Mucosa of gallbladder (tissue), 1 donor: ENCODE measurements at regions not wholly inside any gene's neighbourhood (a gene's known extent, or its start where the extent isn't known, plus 50 kb on each side); places are given as distances from the start of the nearest gene placed in this dataset.

Source experiments
- DNase-seq: peaks from one replicate; pipeline ENCODE4 v3.0.0-alpha.2; 2020; ENCODE audit warnings: low spot score
- donor health status: DM: no; HTN: no; CAD: no.

DNA sequence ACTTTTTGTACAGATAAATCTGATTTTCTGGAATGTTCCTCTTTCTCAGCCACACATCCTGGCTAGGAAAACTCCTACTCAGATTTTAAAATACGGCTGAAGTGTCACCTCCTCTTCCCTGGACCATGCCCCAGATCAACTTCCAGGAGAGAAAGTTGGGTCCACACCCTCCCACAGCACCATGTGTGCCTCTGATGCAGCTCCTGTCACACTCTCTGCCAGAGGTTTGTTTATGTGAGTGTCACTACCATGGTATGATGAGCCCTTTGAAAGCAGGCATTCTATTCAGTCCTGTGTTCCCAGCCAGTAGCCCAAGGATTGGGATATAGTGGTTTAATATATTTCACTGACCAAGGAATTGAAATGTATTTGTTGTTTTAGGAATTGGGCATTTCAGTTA lies 287.2 kb upstream of the ATP2B1 start:
- no peak for DNase-seq

DNA sequence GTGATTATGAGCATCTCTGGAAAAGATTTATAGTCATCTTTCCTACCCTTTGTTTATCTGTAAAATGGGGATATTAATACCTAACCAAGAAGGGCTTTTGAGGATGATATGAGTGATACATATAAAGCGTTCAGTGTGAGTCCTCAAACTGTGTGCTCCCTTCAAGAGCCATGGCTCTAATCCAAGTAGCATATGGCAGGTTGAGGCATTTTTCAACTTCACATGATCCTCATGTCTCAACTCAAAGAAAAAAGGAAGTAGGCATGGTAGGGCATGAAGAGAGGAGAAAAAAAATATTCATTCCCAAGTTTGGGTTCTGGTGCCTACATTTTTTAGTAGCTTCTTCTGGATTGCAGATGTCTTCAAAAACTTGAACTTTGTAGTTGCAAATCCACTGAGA lies 286.3 kb upstream of the ATP2B1 start:
- DNase-seq, result no peak

DNA sequence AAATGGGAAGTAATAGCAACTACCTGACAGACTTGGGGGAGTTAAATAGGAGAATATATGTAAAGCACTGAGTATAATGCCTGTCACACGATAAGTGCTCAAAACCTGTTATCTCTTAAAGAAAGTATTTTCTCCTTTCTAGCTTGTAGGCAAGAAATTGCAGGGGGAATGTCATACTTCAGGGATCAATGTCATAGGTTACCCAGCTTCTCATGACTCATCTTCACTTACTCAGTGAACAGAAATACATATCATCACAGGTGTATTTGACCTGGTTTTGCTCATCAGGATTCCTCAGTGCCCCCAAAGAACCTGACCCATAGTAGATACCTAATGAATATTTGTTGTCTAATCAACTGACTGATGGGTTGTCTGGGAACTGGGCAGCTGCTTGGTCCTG lies 285.0 kb upstream of the ATP2B1 start:
- no peak for DNase-seq

DNA sequence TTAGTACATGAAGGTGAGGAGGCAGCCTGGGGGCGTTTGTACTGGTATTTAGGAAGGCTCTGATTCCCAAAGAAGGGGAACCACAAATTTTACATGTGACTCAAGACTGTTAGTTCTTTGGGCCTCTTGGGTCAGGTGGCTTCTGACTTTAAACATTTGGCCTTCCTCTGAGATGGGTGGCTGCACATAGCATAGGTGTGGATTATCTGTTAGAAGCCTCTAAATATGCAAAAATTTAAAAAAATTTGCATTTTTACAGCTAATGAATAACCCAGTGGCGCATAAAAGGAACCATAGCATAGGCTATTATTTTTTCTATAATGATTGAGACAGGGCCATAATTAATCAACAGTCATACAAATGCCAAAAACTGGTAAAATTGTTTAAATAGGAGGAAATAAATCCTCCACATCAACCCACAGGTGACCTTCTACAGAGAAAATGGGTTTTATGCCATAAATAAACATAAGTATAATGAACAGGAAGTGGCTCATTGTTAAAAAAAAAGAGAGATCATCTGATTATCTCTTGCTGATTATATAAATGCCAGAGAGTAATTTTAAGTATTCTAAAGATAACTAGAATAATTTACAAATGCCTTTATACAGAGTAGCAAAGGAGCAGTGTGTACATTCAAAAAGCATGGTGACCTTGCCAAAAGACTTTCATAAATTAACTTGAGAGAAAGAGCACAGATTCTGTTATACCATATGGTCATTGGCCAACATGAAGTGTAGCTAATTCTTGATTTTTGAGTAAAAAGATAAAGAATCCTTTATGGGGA lies 284.2 kb upstream of the ATP2B1 start:
- DNase-seq, result no peak

DNA sequence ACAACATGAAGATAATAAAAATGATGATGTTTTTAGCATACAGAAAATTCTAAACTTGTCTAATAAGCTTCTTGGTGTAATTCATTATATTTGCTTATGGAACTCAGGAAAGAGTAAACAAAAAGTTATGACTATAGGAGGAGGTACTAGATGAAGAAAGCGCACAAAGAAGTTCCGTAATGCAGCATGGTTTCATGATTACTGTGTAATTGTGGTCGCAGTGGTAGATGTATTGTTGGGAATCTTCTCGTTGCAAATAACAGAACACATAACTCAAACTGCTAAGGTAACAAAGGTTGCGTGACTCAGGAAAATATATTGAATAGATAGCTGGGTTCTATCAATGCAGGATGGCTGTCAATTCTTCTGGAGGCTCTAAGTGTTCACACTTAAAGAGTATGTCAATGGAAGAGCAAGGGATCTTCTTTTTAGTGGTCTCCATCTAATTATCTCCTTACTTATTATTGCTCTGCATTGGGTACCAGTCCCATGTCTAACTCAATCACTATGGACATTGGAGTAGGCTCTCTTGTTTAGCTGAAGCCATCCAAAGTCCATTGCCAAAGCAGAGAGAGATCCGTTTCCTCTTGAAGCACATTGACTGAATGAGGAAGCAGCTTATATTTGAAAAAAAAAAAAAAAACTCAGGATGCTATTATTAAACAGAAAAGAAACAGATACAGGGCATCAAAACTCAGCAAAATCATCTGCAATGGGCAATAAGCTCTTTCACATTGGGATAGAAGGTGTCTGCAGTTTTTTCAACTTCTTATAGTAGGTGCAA lies 283.4 kb upstream of the ATP2B1 start:
- DNase-seq, result no peak

DNA sequence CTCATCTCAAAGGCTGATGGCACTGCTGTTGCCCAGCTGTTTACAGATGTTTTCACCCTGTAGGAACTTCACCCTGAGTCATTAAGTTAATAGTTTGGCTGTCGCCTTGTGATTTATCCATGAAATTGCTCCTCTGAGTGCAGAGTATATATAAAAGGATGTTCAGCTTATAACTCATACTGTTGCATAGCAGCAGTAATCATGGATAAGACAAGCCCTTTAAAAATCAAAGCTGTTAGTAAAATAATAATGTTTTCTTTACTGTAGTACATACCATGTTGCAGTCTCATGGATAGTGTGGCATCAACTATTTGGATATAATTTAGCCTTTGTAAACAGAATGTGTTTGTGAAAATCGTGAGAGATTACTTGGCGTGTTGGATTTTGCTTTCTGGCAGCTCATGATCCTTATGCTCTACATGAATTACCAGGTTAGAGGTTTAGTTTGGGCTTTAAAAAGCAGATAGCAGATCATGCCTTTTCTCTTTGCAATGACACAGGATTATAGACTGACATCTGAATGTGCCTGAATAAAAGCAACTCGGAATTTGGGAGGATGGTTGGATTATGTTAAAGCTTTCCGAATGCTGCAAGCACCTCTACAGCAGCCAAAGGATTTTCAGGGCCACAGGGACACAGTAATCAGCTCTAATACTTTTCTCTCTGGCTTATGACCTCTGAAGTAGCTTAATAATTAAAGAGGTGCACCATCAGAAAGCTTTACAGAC lies 279.7 kb upstream of the ATP2B1 start:
- DNase-seq, result no peak

DNA sequence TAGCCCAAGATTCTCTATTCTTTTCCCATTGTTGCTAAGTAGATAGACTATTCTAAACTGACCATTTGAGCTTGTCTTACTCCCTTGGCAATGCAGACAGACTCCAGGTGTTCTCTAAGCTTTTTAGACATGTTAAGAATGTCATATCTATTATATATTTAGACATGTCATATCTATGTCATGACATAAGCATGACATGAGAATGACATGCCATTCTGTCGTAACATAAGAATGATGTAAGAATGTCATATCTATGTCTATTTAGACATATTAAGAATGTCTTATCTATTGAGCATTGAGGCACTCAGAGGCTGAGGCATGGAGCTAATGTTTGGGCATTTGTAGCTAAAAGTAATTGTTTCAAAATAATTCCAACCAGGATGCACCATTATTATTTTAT lies 277.3 kb upstream of the ATP2B1 start:
- DNase-seq, result no peak

DNA sequence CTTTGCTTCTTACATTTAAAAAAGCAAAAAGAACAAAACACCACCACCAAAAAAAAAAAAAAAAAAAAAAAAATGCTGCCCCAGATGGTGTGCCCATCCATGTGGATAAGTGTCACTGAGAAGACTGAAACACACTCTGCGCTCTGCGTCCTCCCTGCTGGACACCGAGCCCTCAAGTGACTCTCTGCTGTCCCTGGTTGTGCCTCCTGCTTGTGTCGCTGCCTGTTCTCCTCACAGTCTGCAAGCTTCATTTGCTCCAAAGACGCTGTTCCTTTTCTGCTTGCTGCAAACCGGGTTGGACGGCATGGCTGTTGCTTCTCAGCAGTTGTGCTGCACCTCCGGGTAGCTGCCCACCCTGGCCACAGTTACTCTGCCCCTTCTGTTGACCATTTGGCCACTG lies 276.2 kb upstream of the ATP2B1 start:
- no peak for DNase-seq

DNA sequence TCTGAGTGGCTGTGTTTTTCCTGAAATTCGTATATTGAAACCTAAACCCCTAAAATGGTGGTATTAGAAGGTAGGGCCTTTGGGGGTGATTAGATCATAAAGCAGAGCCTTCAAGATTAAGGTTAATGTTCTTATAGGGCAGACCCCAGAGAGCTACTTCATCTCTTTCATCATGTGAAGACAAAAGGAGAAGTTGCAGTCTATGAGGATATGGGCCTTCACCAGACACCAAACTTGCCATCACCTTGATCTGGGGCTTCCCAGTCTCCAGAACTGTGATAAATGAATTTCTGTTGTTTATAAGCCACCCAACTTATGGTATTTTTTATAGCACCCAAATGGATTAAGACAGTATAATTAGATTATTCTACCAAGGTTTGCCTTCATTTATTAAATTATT lies 275.0 kb upstream of the ATP2B1 start:
- DNase-seq, result no peak

DNA sequence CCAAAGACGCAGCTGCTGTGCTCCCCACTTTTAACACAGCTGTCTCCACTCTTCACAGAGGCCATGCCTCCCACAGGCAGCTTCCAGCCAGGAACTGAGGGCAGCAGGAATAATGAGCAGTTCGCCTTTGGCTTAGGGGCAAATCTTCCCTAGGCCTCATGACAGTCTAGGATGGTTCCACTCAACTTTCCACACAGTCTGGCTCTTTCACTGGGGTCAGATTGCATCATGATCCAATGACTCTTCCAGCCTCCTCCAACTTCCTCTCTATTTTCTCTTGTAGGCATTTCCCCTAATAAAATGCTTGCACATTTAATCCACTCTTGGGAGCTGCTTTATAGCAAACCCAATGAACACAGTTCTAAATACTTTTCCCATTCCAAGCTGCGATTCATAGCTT lies 271.6 kb upstream of the ATP2B1 start:
- peak; percentile 31 for DNase-seq

DNA sequence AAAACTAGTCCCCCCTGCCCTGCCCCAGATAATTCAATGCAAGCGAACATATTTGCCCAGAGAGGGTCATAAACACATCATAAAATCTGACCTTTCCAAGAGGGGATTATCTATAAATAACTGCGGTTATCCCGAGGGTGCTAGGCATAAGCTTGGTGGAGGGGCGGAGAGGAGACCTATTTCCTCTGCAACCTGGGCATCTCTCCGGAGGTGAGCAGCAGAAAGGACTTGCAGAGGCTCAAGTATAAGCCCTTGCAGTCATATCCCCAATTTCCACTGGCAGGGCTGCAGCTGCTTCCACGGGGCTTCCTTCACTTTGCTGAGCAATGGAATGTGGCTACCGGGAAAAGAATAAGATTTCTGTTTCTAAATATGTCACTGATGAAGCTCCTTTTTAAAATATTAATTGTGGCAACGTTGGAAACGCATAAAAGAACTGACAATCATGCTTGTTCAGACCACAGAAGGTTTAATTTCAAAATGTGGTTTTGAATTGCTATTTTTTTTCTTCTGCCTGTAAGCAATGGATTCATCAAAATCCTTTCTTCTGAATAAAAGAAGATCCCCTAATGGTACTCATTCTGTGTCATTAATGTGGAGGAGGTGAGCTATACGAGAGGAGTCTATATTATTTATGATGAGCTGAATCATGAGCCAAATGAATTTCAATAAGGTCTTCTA lies 268.9 kb upstream of the ATP2B1 start:
- no peak for DNase-seq

DNA sequence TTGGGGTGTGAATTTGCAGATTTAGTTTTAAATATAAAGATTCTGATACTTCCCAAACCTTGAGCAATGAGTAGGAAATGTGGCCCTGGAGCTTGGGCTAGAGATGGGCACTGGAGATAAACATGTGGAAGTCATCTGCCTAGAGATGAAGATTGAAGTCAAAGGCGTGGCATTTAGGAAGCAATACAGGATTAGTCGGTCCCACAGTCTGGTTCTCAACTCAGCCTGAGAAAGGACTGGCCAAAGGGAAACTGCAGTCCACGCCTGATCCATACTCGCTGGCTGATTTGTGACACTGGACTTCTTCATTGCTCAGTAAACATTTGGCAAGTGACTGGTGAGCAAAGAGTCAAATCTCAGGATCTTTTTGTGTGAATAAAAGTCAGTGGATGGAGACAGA lies 268.2 kb upstream of the ATP2B1 start:
- no peak for DNase-seq

DNA sequence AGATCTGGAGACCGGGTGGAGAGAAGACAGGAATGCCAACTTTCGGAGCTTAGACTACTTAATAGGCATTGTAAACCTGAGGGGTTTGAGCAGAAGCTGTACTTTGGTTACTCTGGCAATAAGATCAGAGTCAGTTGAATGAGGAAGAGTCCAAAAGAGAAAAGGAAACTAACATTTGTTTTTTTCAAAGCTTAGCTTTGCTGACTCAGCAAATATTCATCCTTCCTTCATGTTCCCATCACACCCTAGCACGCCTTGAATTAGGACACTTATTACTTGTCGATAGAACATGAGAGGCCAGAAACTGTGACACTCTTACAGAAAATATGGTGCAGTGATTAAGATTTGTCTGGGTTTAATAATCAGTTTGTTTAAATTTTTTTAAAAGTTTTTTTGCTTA lies 266.9 kb upstream of the ATP2B1 start:
- no peak for DNase-seq

DNA sequence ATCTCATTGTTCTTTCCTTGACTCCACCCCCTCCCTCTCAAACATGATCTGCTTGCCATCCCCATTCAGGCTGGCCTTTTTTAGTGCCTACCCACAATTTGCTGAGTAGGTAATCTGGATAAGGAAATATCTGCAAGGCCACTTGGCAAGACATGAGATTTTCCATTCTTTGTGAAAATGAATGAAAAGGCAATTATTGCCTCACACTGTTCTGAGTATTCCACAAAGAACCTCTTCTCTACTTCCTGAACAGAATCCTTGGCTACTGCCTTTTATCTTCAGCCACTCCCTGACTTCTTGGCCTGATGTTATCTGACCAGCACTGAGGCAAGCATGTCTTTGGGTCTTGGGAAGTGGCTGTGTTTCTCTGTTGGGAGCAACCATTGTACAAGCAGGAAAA lies 263.2 kb upstream of the ATP2B1 start:
- peak; percentile 18 for DNase-seq

DNA sequence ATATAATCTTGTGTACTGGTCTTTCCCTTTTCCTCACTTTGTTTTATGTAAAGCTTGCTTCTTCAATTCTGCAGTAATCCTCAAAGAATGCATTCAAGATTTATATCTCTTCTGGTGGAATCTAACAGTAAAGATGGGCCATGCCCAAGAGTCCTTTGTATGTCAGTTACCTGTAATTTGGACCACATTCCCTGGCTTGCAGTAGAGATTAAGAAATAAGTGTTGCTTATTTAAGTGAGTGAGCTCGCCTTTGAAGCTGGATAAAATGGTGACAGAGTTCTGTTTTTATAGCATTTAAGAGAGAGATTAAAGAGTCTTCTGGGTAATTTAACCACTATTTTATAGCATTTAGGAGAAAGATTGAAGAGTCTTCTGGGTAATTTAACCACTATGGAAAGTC lies 262.1 kb upstream of the ATP2B1 start:
- DNase-seq, result no peak

DNA sequence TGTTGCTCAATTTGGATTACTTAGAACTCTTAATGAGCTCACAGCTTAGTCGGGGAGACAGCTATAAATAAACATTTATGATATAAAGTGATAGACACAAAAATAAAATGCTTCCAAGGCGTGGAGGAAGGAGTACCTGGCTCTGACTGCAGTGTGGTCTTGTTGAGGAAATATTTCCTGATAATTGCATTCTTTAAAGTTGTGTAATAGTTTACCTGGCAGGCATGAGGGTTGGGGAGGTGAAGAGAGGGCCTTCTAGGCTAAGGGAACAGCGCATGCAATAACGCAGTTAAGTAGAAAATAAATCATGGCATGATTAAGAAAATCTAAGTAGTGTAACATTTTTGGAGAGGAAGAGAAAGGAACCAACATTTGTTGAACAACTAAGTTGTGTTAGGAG lies 260.5 kb upstream of the ATP2B1 start:
- no peak for DNase-seq

DNA sequence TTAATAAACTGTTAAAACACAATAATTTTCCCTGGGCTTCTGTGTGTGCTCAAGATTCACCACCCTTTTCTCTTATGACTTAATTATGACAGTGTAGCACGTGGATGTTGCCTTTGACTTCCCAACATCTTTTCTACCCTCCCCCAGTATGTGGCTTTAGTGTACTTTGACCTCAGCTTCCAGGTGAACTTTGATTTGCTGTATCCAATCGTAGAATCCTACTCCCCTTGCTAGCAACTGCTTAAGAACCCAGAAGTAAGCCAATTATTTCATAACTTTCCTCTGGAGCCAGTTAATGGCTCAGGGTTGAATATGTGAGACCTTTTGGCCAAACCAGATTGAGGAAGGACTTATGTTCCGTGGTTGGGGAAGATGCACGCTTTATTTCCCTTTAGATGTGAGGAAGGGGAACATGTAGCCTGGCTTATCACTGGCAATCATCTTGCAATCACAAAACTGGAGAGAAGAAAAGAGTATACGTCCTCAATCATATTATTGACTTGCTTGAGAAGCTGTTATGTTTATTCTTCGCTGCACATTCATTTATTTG lies 259.6 kb upstream of the ATP2B1 start:
- DNase-seq, result peak; percentile 44

DNA sequence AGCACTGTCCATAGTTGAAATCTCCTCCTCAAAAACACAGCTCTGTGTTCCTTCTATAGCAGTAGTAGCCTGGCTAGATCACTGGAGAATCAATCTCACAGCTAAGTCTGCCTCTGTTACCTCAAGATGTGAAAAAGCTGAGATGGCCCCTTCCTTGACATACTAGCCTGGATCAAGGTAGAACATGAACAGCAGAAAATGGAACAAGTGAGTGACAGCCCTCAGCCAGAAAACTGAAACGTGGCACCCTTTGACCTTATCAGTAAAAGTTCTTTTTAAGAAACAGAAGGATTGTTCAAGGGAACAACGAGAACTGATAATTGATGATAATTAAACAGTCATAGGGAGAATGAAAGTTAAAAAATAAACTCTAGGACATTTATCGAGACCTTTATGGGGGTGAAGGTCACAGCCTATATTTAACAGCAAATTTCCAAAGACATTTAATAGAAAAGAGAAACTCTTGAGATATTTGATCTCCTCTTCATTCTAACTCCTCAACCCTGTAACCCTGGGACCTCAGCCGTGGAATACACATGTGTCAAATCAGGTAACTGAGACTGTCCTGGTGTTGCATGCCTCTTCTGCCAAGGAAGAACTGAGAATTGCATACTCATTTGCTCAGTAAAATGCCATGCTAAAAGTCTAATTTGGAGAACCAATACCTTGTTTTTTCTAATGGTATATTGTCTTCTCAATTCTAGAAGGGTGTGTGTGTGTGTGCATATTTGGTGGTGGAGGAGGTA lies 258.0 kb upstream of the ATP2B1 start:
- no peak for DNase-seq

DNA sequence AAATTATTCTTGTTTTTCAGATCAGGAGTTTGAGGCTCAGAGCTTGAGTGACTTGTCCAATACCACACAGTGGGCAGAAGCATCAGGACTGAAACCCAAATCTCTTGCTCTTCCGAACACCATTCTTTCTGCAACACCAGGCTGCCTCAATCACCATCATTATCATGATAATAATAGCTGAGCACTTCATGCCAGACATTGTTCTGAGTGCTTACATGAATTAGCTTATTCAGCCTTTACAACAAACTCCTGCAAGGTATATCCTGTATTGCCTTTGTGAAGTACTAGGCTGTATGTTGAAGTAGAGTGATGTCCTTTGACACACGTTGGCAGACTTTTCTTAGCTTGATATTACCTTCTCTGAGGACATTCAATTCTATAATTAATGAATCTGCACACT lies 257.4 kb upstream of the ATP2B1 start:
- DNase-seq, result no peak

DNA sequence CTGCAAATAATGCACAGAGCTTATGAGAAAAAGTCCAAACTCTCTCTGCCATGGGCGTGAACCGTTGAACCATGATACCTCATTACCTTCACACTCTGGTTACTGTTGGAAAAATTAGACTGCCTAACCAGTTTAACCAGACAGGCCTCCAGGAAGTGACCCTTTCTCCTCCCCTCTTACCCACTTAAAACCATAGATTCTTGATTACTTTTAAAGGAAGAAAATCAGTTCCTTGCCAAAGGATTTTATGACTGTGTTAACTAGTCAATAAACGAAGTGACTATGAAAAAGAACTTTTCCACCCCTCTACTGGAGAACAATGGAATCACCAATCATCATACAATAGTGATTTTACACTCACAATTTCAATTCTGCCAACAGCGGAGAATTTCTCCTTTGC lies 254.0 kb upstream of the ATP2B1 start:
- DNase-seq, result no peak
